Fibroblast of skin of right quadriceps (primary cell): ENCODE measurements at regions not wholly inside any gene's neighbourhood (a gene's known extent, or its start where the extent isn't known, plus 50 kb on each side); places are given as distances from the start of the nearest gene placed in this dataset.
A peak's percentile ranks its signal among the peaks of the same experiment; 100 is the strongest.

Source experiments
- DNase-seq: peaks from one replicate; pipeline ENCODE4 v3.0.0-alpha.2; 2013

- DNase-seq = peak; percentile 46
These were observed 491.0 kb downstream of the CDH2 start for GRCh38 chr18:27685807-27686412.

GRCh38 chr18:27685091-27685490 lies 491.8 kb downstream of the CDH2 start:
- DNase-seq = no peak

GRCh38 chr18:27674411-27674810 lies 489.3 kb upstream of the CHST9 start:
- DNase-seq = peak; percentile 14

GRCh38 chr18:27673861-27674260 lies 488.8 kb upstream of the CHST9 start:
- no peak for DNase-seq

- peak; percentile 71 for DNase-seq
These were observed 483.1 kb upstream of the CHST9 start for GRCh38 chr18:27668158-27668557.

GRCh38 chr18:27667064-27667463 lies 482.0 kb upstream of the CHST9 start:
- no peak for DNase-seq

- peak; percentile 52 for DNase-seq
These were observed 480.9 kb upstream of the CHST9 start for GRCh38 chr18:27666016-27666415.

- DNase-seq = peak; percentile 15
These were observed 480.2 kb upstream of the CHST9 start for GRCh38 chr18:27665264-27665799.

GRCh38 chr18:27662949-27663348 lies 477.8 kb upstream of the CHST9 start:
- no peak for DNase-seq

GRCh38 chr18:27662537-27662936 lies 477.4 kb upstream of the CHST9 start:
- no peak for DNase-seq

GRCh38 chr18:27661320-27662018 lies 476.4 kb upstream of the CHST9 start:
- no peak for DNase-seq

- DNase-seq = no peak
These were observed 471.8 kb upstream of the CHST9 start for GRCh38 chr18:27656905-27657304.

- peak; percentile 9 for DNase-seq
These were observed 471.2 kb upstream of the CHST9 start for GRCh38 chr18:27656167-27656778.

- DNase-seq = no peak
These were observed 468.1 kb upstream of the CHST9 start for GRCh38 chr18:27653247-27653646.

GRCh38 chr18:27652480-27653121 lies 467.5 kb upstream of the CHST9 start:
- DNase-seq = no peak

- DNase-seq = no peak
These were observed 464.5 kb upstream of the CHST9 start for GRCh38 chr18:27649621-27650020.

- DNase-seq = no peak
These were observed 460.8 kb upstream of the CHST9 start for GRCh38 chr18:27645929-27646328.

- no peak for DNase-seq
These were observed 451.5 kb upstream of the CHST9 start for GRCh38 chr18:27636576-27637085.

- no peak for DNase-seq
These were observed 447.6 kb upstream of the CHST9 start for GRCh38 chr18:27632706-27633105.

- DNase-seq = no peak
These were observed 442.8 kb upstream of the CHST9 start for GRCh38 chr18:27627927-27628326.

- no peak for DNase-seq
These were observed 436.3 kb upstream of the CHST9 start for GRCh38 chr18:27621236-27621890.

GRCh38 chr18:27619906-27620305 lies 434.8 kb upstream of the CHST9 start:
- no peak for DNase-seq
